GM21786 (cell line): ENCODE measurements at regions not wholly inside any gene's neighbourhood (a gene's known extent, or its start where the extent isn't known, plus 50 kb on each side); places are given as distances from the start of the nearest gene placed in this dataset.
"Not testable (repeated sequence)": the region's sequence is repeated elsewhere in the genome, so short reads cannot be mapped to it uniquely, and the experiment has no call there.

ENCODE experiments used
- ATAC-seq: cut with Tn5 transposase; IDR thresholded peaks from one replicate; pipeline ENCODE4 v1.9.1; 2021; ENCODE audit not compliant: unreplicated experiment

- ATAC-seq: not testable (repeated sequence)
Measured at GRCh38 chr14:105911848-105912292, 385.5 kb downstream of the TMEM121 start.

GRCh38 chr14:105912641-105913180 is 386.3 kb downstream of the TMEM121 start:
- ATAC-seq: no peak

- no peak for ATAC-seq
Measured at GRCh38 chr14:105913221-105913620, 386.8 kb downstream of the TMEM121 start.

- ATAC-seq: no peak
Measured at GRCh38 chr14:105913861-105914260, 387.5 kb downstream of the TMEM121 start.

- not testable (repeated sequence) for ATAC-seq
Measured at GRCh38 chr14:105914281-105914680, 387.9 kb downstream of the TMEM121 start.

GRCh38 chr14:105914738-105915385 is 388.5 kb downstream of the TMEM121 start:
- no peak for ATAC-seq

GRCh38 chr14:105915546-105915945 is 389.2 kb downstream of the TMEM121 start:
- not testable (repeated sequence) for ATAC-seq

GRCh38 chr14:105917136-105917932 is 391.0 kb downstream of the TMEM121 start:
- ATAC-seq: not testable (repeated sequence)

- no peak for ATAC-seq
Measured at GRCh38 chr14:105917933-105918436, 391.6 kb downstream of the TMEM121 start.

- ATAC-seq: no peak
Measured at GRCh38 chr14:105918496-105919262, 392.3 kb downstream of the TMEM121 start.

GRCh38 chr14:105919458-105920150 is 393.2 kb downstream of the TMEM121 start:
- ATAC-seq: no peak

- not testable (repeated sequence) for ATAC-seq
Measured at GRCh38 chr14:105920151-105920700, 393.8 kb downstream of the TMEM121 start.

- ATAC-seq: not testable (repeated sequence)
Measured at GRCh38 chr14:105920803-105921755, 394.7 kb downstream of the TMEM121 start.

- not testable (repeated sequence) for ATAC-seq
Measured at GRCh38 chr14:105921781-105922180, 395.4 kb downstream of the TMEM121 start.

GRCh38 chr14:105923520-105924191 is 397.3 kb downstream of the TMEM121 start:
- ATAC-seq: not testable (repeated sequence)

- ATAC-seq: no peak
Measured at GRCh38 chr14:105924951-105925591, 398.7 kb downstream of the TMEM121 start.

GRCh38 chr14:105925615-105926372 is 399.4 kb downstream of the TMEM121 start:
- no peak for ATAC-seq
